K562 (cell line): ENCODE measurements at regions not wholly inside any gene's neighbourhood (a gene's known extent, or its start where the extent isn't known, plus 50 kb on each side); places are given as distances from the start of the nearest gene placed in this dataset.

Experiments used
- ATAC-seq: fragments of 200-7000 bp; cut with Tn5 transposase; 3 replicates; pipeline ENCODE4 v1.9.1; 2020; ENCODE audit warnings: moderate library complexity
- BruUV-seq: library from RNA; stranded (reverse); fragments of 400-500 nt; replicated peaks from 2 replicates; lab custom pipeline; 2021; lab: Mats Ljungman, UMichigan
- CTCF ChIA-PET: fragments of 300-600 bp; formaldehyde crosslinking; extraction: SDS; loops from one replicate; lab custom pipeline; 2021; ENCODE audit warnings: low intra/inter-chr PET ratio; lab: Yijun Ruan, JAX
- POLR2A ChIA-PET: fragments of 300-600, 350-650 bp; sonication (Branson Sonifier 250); formaldehyde crosslinking; extraction: SDS; loops from one replicate; lab custom pipeline; 2021; ENCODE audit warnings: antibody characterized with exemption, inconsistent platforms; lab: Yijun Ruan, JAX
- DNase-seq, 4 experiments: peaks; one replicate each; pipeline versions ENCODE4 v3.0.0 to v3.0.0-alpha.2; 2011 to 2018; ENCODE audit warnings: low spot score in 3 of 4, mixed read lengths in 3 of 4; ENCODE audit errors: extremely low read depth in 1 of 4
- FAIRE-seq: peaks from 2 replicates; lab custom pipeline; 2011; peaks lifted over from hg19 to GRCh38; lab: Jason Lieb, UNC
- H2AFZ ChIP-seq: 2 replicates; pipeline ENCODE4 v1.6.0; 2011; ENCODE audit warnings: low read depth, low read length, control low read depth, inconsistent platforms
- H3K27ac ChIP-seq: fragments of 200-600 bp; 3 replicates; pipeline ENCODE4 v1.8.0; 2011; ENCODE audit warnings: low read depth, mild to moderate bottlenecking, control low read depth, inconsistent platforms, low read length, moderate library complexity, mixed read lengths; ENCODE audit errors: extremely low read depth
- H3K27me3 ChIP-seq, 2 experiments: fragments of 300-600 bp in 1 of 2; 2 replicates in 1 of 2; 3 replicates in 1 of 2; pipeline versions ENCODE4 v1.6.0 to v1.8.0; 2011; ENCODE audit warnings: inconsistent platforms in 2 of 2, low read length in 2 of 2, mild to moderate bottlenecking in 1 of 2, mixed read lengths in 1 of 2, moderate library complexity in 1 of 2; ENCODE audit not compliant: control insufficient read depth in 2 of 2, insufficient read depth in 2 of 2
- H3K36me3 ChIP-seq: fragments of 300-600 bp; 3 replicates; pipeline ENCODE4 v1.8.0; 2011; ENCODE audit warnings: mild to moderate bottlenecking, low read length, inconsistent platforms; ENCODE audit not compliant: control insufficient read depth, insufficient read depth
- H3K4me1 ChIP-seq, 2 experiments: fragments of 200-600 bp in 1 of 2; replicated peaks in 1 of 2; 2 replicates in 1 of 2; 3 replicates in 1 of 2; pipeline versions ENCODE4 v1.5.1 to v1.8.0; 2011; ENCODE audit warnings: inconsistent platforms in 2 of 2, low read length in 2 of 2, mild to moderate bottlenecking in 1 of 2, mixed read lengths in 1 of 2, moderate library complexity in 1 of 2; ENCODE audit not compliant: control insufficient read depth in 2 of 2, insufficient read depth in 2 of 2
- H3K4me2 ChIP-seq: 2 replicates; pipeline ENCODE4 v1.6.1; 2011; ENCODE audit warnings: low read length, control low read depth, inconsistent platforms, mixed read lengths; ENCODE audit not compliant: insufficient read depth
- H3K4me3 ChIP-seq: fragments of 200-600 bp; sonication (generic), shearing (Covaris generic); 2 replicates; pipeline ENCODE4 v1.5.1; 2016; ENCODE audit warnings: control low read depth, inconsistent platforms
- H3K79me2 ChIP-seq: fragments of 200-600 bp; 3 replicates; pipeline ENCODE4 v1.8.0; 2011; ENCODE audit warnings: low read length, inconsistent platforms; ENCODE audit not compliant: control insufficient read depth, insufficient read depth
- H3K9ac ChIP-seq, 2 experiments: 2 replicates each; pipeline versions ENCODE4 v1.6.0 to v1.6.1; 2011; ENCODE audit warnings: low read depth in 2 of 2, low read length in 2 of 2, control low read depth in 1 of 2, inconsistent platforms in 1 of 2, mild to moderate bottlenecking in 1 of 2, mixed read lengths in 1 of 2; ENCODE audit not compliant: insufficient read depth in 1 of 2
- H3K9me1 ChIP-seq: one replicate; pipeline ENCODE4 v1.6.0; 2011; ENCODE audit warnings: inconsistent platforms, mild to moderate bottlenecking, low read length, moderate library complexity; ENCODE audit not compliant: control insufficient read depth, insufficient read depth
- H3K9me3 ChIP-seq: replicated peaks from 2 replicates; pipeline ENCODE4 v1.5.1; 2011; ENCODE audit warnings: low read depth, low read length, inconsistent platforms; ENCODE audit not compliant: control insufficient read depth, insufficient read depth
- H4K20me1 ChIP-seq: replicated peaks from 2 replicates; pipeline ENCODE4 v1.6.1; 2011; ENCODE audit warnings: low read length, inconsistent platforms, mixed read lengths; ENCODE audit not compliant: control insufficient read depth, insufficient read depth
- AFF4 ChIP-seq: sonication (generic); formaldehyde crosslinking; IDR thresholded peaks from 2 replicates; pipeline ENCODE4 v1.8.0; 2023; ENCODE audit warnings: mild to moderate bottlenecking, missing genetic modification reagents
- CTCFL ChIP-seq: IDR thresholded peaks from 2 replicates; pipeline ENCODE4 v1.6.1; 2011; ENCODE audit warnings: borderline replicate concordance, low read depth, mild to moderate bottlenecking, moderate library complexity, low read length; ENCODE audit not compliant: insufficient read depth, poor library complexity, severe bottlenecking
- DDX20 ChIP-seq: fragments of 450-650 bp; IDR thresholded peaks from 2 replicates; pipeline ENCODE4 v1.6.1; 2016; ENCODE audit warnings: missing genetic modification characterization, low read depth, mild to moderate bottlenecking, missing compliant biosample characterization, moderate library complexity
- FOXA3 ChIP-seq, 2 experiments: fragments of 450-650 bp in 1 of 2; sonication (generic) in 1 of 2; formaldehyde crosslinking; IDR thresholded peaks in 1 of 2; conservative IDR thresholded peaks in 1 of 2; 2 replicates each; pipeline versions ENCODE4 v1.4.0 to v1.8.0; 2020 to 2022; ENCODE audit warnings: mild to moderate bottlenecking in 2 of 2, missing genetic modification reagents in 1 of 2
- whole genome bisulfite sequencing: fragments of 100-300 bp; shearing (Covaris generic); methylation state at CpG from one replicate; pipeline ENCODE4 v1.1.6; 2016; ENCODE audit warnings: low coverage, mixed read lengths; ENCODE audit not compliant: insufficient coverage; ENCODE audit errors: missing lambda C conversion rate; 5-methylcytosine and 5-hydroxymethylcytosine counted together
- in situ Hi-C: fragments of 300-500 bp; cut with MboI; formaldehyde crosslinking; loops from 4 replicates; pipeline ENCODE4 v1.15.0; 2018; ENCODE audit warnings: inconsistent platforms, mixed read lengths
- intact Hi-C: fragments of 100-400 bp; cut with micrococcal nuclease; formaldehyde crosslinking; loops from 2 replicates; pipeline ENCODE4 v1.14.2; 2022

- POLR2A ChIA-PET = interaction anchor here (0.7 kb wide), 1 partner anchor 12 kb away, joined by 4 read pairs; no protein-coding TSS in a partner anchor
- DNase-seq (no peak), ATAC-seq (no peak), FAIRE-seq (no peak)
- Histone ChIP-seq H4K20me1 (peaks cover 12% of the 10 kb centered on the region), H3K27me3 (no peaks in the 10 kb centered on the region), H3K4me1 (no peaks in the 10 kb centered on the region), H3K36me3 (peaks cover 19% of the 10 kb centered on the region; the same call in 2 of the 3 replicates), H3K9me3 (no peaks in the 10 kb centered on the region), H3K27ac (no peak overlapping the region), H3K9me1 (no peaks in the 10 kb centered on the region), H3K4me3 (no peak overlapping the region), H2AFZ (no peak overlapping the region), H3K9ac (no peak overlapping the region), H3K4me2 (no peak overlapping the region), H3K79me2 (peaks cover 61% of the 10 kb centered on the region; the same call in 2 of the 3 replicates)
- TF ChIP-seq DDX20 (tag) (no peak), AFF4 (no peak), CTCFL (no peak), FOXA3 (CRISPR knock-in tag; conservative IDR thresholded peaks at IDR 0.05 in 1 of 2, IDR thresholded peaks at IDR 0.05 in 1 of 2) (no peak)
- intact Hi-C loops (no loop called here), in situ Hi-C loops (no loop called here)
- CTCF ChIA-PET = no interaction called here
- no TSS peak for BruUV-seq
- 83% methylated on average over 2 of the region's 2 CpGs for WGBS
These were observed 116.9 kb upstream of the TRPC7 start for GRCh38 chr5:136482206-136482605.
